Esophagus squamous epithelium (tissue), 5 donors: ENCODE measurements at regions not wholly inside any gene's neighbourhood (a gene's known extent, or its start where the extent isn't known, plus 50 kb on each side); places are given as distances from the start of the nearest gene placed in this dataset.
"Not testable (repeated sequence)": the region's sequence is repeated elsewhere in the genome, so short reads cannot be mapped to it uniquely, and the experiment has no call there.

ENCODE experiments used
- DNase-seq: peaks from one replicate; lab custom pipeline; 2025; lab: John Stamatoyannopoulos, UW
- H3K27ac ChIP-seq, 4 donors: fragments of 200-600 bp; sonication (generic); one replicate each; pipeline ENCODE4 v1.5.1; 2016 to 2019; ENCODE audit warnings: mild to moderate bottlenecking in 1 of 4
- H3K27me3 ChIP-seq, 4 donors: fragments of 200-600 bp; sonication (generic); 1 replicate in 3 of 4; 2 replicates in 1 of 4; pipeline versions ENCODE4 v1.5.1 to v1.6.0; 2017 to 2021; ENCODE audit warnings: antibody characterized with exemption in 1 of 4
- H3K36me3 ChIP-seq, 3 donors: fragments of 200-600 bp; sonication (generic); one replicate each; pipeline ENCODE4 v1.5.1; 2016 to 2019
- H3K4me1 ChIP-seq, 3 donors: fragments of 200-600 bp; sonication (generic); one replicate each; pipeline ENCODE4 v1.5.1; 2017 to 2019
- H3K4me3 ChIP-seq, 4 donors: fragments of 200-600 bp; sonication (generic); 1 replicate in 3 of 4; 2 replicates in 1 of 4; pipeline ENCODE4 v1.5.1; 2016 to 2019; ENCODE audit warnings: mild to moderate bottlenecking in 2 of 4, moderate library complexity in 1 of 4
- H3K9me3 ChIP-seq, 3 donors: fragments of 200-600 bp; sonication (generic); one replicate each; pipeline ENCODE4 v1.5.1; 2016 to 2019
- POLR2A ChIP-seq, 4 donors: fragments of 450-650 bp; IDR thresholded peaks; one replicate each; pipeline ENCODE4 v1.6.1; 2017; ENCODE audit warnings: antibody characterized with exemption in 4 of 4, mild to moderate bottlenecking in 4 of 4, moderate library complexity in 3 of 4
- WGBS, 2 donors: methylation state at CpG; one replicate each; pipeline ENCODE4 v1.1.5; 2018; 5-methylcytosine and 5-hydroxymethylcytosine counted together
- intact Hi-C: fragments of 100-400 bp; cut with DNase I; formaldehyde crosslinking; loops from one replicate; pipeline ENCODE4 v1.15.0; 2022
- TF ChIP-seq, protein P1 (sequence below), 6 experiments: fragments of 450-650 bp in 4 of 6; fragments of 200-600 bp in 2 of 6; sonication (generic) in 2 of 6; IDR thresholded peaks; one replicate each; pipeline ENCODE4 v1.5.1; 2016 to 2019; ENCODE audit warnings: antibody characterized with exemption in 6 of 6, mild to moderate bottlenecking in 4 of 6, moderate library complexity in 4 of 6
- donor health status: DM: yes; HTN: yes; CAD: no.

DNA sequence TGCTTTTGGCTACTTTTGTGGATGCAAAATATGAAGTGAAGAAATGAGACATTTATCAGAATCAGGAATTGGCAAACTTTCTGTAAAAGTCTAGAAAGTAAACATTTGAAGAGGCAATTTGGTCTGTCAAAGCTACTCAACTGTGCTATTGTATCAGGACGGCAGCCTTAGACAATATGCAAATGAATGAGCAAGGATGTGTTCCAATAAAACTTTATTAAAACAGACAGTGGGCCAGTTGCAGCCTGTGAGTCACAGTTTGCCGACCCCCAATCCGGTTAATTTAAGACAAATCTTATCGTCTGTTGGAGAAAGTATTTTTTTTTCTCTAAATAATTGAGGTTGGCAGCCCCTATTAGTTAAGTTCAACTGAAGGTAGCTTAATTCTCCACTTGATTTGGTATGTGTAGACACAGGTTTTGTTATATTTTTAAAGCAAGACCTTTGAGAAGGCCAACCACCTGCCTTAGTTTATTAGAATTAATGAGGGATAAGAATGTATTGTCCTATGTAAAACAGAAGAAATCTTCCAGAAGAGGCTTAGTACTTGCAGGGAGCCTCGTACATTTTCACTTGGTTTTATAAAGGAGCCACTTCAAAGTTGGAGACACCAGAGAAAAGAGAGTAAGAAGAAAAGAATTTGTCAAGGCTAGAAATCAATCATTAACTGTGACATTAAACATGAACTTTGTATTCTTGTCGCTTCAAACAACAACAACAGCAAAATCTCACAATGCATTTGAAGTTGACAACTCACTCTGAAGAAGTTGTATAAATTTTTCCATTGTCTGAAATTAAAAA, 81.6 kb upstream of the FAT1 start:
- Histone ChIP-seq H3K36me3 (no peaks in the 10 kb centered on the region), H3K4me3 (no peak overlapping the region), H3K27ac (no peak overlapping the region), H3K9me3 (no peaks in the 10 kb centered on the region), H3K27me3 (no peaks in the 10 kb centered on the region), H3K4me1 (peaks cover 0 to 7% (median 0%) of the 10 kb centered on the region in 3 donors)
- DNase-seq = no peak
- WGBS, 2 donors = 76 to 87% methylated on average over 6 of the region's 6 CpGs
- no peak for TF ChIP-seq POLR2A (IDR thresholded peaks at IDR 0.05)
- TF ChIP-seq, protein P1, sequence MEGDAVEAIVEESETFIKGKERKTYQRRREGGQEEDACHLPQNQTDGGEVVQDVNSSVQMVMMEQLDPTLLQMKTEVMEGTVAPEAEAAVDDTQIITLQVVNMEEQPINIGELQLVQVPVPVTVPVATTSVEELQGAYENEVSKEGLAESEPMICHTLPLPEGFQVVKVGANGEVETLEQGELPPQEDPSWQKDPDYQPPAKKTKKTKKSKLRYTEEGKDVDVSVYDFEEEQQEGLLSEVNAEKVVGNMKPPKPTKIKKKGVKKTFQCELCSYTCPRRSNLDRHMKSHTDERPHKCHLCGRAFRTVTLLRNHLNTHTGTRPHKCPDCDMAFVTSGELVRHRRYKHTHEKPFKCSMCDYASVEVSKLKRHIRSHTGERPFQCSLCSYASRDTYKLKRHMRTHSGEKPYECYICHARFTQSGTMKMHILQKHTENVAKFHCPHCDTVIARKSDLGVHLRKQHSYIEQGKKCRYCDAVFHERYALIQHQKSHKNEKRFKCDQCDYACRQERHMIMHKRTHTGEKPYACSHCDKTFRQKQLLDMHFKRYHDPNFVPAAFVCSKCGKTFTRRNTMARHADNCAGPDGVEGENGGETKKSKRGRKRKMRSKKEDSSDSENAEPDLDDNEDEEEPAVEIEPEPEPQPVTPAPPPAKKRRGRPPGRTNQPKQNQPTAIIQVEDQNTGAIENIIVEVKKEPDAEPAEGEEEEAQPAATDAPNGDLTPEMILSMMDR (IDR thresholded peaks at IDR 0.05) = no peak
- intact Hi-C loops = no loop called here

- H3K4me1 ChIP-seq, H3K9me3 ChIP-seq, DNase-seq, H3K27ac ChIP-seq, intact Hi-C loops, H3K27me3 ChIP-seq, H3K36me3 ChIP-seq, H3K4me3 ChIP-seq: not testable (repeated sequence)
- WGBS, 2 donors = 85 to 92% methylated on average over 5 of the region's 5 CpGs
Observed at GRCh38 chr4:186805917-186806316, 82.3 kb upstream of the FAT1 start.

DNA sequence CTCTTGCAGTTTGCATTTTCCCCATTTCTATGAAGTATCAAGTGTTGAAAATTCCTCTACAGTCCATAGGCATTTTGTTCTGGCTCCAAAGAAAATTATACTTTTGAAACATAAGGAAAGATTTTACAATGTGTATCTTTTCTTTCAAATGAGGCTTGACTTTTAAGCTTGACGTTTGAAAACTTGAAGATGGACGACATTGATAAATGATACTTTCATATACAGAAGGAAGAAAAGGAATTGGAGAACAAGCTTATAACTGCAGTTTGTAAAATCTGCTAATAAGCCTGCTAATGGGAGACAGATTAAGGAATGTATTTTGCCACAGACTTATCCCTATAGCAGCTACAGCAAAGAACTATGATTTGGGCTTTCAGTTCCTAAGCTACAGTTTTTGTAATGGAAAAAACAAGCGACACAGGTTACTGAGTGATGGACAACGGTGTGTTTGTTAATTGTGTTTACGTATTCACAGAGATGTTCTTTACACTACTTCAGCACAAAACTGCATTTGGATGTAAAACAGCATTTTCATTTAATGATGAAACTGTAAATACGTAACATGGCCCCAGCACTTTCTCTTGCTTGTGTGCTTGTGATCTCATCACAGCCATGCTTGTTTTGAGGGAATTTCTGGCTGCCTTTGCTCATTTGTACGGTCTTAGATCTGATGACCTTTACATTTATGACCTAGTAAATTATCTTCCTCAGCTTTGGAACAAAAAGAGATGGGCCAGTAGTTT, 83.2 kb upstream of the FAT1 start:
- Histone ChIP-seq H3K4me3 (no peak overlapping the region), H3K27ac (no peak overlapping the region), H3K9me3 (no peaks in the 10 kb centered on the region), H3K4me1 (peaks cover 0 to 7% (median 0%) of the 10 kb centered on the region in 3 donors), H3K27me3 (no peaks in the 10 kb centered on the region), H3K36me3 (no peaks in the 10 kb centered on the region)
- intact Hi-C loops = no loop called here
- DNase-seq = no peak
- WGBS, 2 donors = 61 to 68% methylated on average over 7 of the region's 7 CpGs
- TF ChIP-seq, protein P1 (IDR thresholded peaks at IDR 0.05) = no peak
- no peak for TF ChIP-seq POLR2A (IDR thresholded peaks at IDR 0.05)

- Histone ChIP-seq H3K27me3 (no peaks in the 10 kb centered on the region), H3K36me3 (no peaks in the 10 kb centered on the region), H3K4me1 (peaks cover 0 to 7% (median 0%) of the 10 kb centered on the region in 3 donors), H3K9me3 (no peaks in the 10 kb centered on the region), H3K27ac (no peak overlapping the region), H3K4me3 (no peak overlapping the region)
- TF ChIP-seq, protein P1 (IDR thresholded peaks at IDR 0.05) = no peak
- no peak for TF ChIP-seq POLR2A (IDR thresholded peaks at IDR 0.05)
- no peak for DNase-seq
- WGBS, 2 donors = 66 to 76% methylated on average over 7 of the region's 7 CpGs
- intact Hi-C loops = no loop called here
Observed at GRCh38 chr4:186807808-186808629, 84.4 kb upstream of the FAT1 start.

GRCh38 chr4:186808630-186809018, 85.0 kb upstream of the FAT1 start:
- Histone ChIP-seq H3K9me3 (no peaks in the 10 kb centered on the region), H3K36me3 (no peaks in the 10 kb centered on the region), H3K4me3 (no peak overlapping the region), H3K4me1 (peaks cover 0 to 7% (median 0%) of the 10 kb centered on the region in 3 donors), H3K27ac (no peak overlapping the region), H3K27me3 (no peaks in the 10 kb centered on the region)
- TF ChIP-seq, protein P1 (IDR thresholded peaks at IDR 0.05) = no peak
- no peak for TF ChIP-seq POLR2A (IDR thresholded peaks at IDR 0.05)
- intact Hi-C loops = no loop called here
- no peak for DNase-seq
- 41 to 49% methylated on average over 7 of the region's 7 CpGs for WGBS, 2 donors
